Effector CD4-positive, alpha-beta T cell (primary cell): ENCODE measurements at regions not wholly inside any gene's neighbourhood (a gene's known extent, or its start where the extent isn't known, plus 50 kb on each side); places are given as distances from the start of the nearest gene placed in this dataset.
"Not testable (repeated sequence)": the region's sequence is repeated elsewhere in the genome, so short reads cannot be mapped to it uniquely, and the experiment has no call there.

Source experiments
- DNase-seq: peaks from one replicate; pipeline ENCODE4 v3.0.0-alpha.2; 2020

DNA sequence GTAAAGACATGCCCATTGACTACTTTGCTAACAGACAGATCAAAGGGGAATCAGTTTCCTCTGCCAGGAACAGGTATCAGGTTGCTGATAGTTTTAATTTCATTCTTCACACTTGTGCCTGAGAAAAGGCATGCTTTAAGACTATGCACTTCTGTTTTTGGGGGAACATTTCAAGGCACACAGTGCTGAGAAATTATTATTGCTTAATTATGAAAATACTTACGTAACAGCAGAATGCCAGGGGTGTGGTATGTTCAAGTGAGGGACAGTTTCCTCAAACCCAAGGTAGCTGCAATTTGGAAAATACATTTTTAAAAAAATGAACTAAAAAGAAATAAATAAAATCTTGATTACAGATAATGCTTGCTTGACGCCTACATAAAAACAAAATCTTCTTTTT lies 1746.1 kb upstream of the PIK3C3 start:
- DNase-seq, result no peak

DNA sequence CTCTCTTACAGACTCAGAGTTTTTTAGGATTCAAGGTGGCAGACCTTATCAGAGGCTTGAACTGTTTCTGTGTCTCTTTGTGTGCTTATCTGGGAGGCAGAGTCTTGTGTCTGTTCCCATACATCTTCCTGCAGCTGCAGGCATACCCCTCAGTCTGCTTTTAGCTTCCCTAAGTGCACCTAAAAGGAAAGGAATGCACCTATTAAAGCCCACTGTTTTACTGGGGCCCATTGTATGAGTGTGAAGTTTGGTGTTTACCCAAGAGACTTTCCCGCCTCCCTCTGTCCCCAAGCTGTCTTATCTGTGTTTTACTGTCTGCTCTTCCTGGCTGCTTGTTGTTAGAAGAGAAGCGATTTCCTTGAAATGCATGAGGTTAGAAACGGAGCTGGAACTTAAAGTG lies 1757.3 kb upstream of the PIK3C3 start:
- no peak for DNase-seq

DNA sequence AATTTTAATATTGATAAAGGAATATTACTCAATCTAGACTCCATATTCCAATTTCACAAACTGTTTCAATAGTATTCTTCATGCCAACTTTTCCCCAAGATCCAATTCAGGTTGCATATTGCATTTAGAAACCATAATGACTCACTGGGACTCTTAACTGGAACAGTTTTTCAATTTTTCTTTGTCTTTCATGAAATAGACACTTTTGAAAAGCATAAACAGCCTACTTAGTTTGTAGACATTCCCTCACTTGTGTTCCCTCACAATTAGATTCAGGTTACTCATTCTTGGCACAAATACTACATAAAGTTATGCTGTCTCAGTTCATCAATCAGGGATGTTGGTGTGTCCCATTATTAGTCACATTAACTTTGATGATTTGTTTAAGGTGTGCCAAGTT lies 1768.4 kb upstream of the PIK3C3 start:
- DNase-seq, result no peak

DNA sequence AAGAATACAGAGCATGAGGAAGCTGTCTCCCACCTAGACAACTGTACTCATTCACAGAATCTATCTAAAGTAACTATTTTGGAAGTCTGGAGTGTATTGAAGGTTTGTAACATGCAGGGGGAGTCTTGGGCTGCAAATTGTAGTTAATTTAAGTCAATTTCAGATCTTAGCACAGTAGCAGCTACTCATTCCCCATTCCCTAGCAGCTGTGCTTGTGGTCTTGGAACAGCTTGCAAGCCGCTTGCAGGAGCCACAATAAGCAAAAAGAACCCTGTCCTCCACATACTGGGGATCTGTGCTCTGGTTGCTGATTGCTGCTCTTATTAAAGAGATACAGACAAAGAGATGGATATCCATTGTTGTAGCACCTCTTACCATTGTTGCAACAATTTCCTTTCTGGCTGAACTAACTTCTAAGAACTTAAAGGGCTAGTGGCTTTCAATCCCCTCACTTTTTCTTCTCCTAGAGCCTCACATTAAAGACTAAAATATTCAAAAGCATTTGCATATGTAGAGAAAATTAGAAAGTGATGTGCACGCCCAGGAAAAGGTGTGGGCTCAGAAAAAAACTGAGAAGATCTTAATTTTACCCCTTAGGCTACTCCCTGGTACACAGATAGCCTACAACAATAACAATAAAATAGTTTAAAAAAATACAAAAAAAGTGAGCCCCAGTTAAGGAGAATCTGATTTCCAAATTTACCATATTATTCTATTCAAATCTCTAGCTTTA lies 1775.1 kb upstream of the PIK3C3 start:
- DNase-seq, result no peak

DNA sequence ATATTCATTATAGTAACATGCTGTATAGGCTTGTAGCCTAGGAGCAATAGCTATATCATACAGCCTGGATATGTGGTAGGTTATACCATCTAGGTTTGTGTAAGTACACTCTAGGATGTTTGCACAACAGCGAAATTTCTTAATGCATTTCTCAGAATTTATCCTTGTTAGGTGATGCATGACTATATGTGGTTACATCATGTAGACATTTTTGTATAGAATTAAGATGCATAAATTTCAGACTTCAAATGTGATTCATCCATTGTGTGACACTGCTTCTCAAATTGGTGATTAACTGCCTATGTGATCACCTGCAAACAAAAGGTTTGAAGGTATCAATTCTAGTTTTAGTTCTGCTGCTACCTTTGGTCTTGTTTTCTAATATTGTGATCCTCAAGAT lies 1787.0 kb upstream of the PIK3C3 start:
- DNase-seq, result no peak

DNA sequence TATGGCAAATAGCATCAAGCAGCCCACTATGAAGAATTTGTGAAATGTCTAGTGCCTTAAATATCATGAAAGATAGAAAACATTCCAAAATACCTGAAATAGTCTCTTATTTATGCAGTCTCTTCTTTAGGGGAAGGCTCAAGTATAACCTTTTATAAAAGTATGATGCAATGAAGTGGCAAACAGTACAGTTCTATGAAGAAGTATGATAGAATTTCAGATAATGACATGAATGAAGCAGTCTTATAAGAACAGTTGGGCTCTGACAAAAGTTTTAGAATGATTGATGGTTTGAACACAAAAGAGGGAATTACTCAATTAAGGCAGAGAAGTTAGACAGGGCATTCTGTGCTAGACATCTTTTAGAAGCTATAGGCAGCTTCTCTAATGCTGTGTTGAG lies 1791.8 kb upstream of the PIK3C3 start:
- no peak for DNase-seq

DNA sequence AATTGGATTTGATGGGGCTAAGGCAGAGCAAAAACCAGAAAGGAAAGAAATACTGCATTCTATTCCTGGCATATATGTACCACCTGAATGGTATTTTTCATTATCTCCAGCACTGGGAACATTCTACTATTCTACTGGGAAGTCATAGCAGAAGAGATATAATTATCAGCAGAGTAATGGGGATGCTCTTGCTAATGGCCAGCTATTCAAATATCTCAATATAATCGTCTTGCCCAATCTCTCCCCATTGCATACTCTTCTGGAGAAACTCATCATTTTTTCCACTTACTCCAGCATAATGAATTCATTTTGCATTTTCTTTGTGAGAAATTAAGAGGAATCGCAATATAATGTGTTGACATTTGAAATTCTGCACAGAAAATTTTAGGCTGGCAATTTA lies 1794.7 kb upstream of the PIK3C3 start:
- no peak for DNase-seq

DNA sequence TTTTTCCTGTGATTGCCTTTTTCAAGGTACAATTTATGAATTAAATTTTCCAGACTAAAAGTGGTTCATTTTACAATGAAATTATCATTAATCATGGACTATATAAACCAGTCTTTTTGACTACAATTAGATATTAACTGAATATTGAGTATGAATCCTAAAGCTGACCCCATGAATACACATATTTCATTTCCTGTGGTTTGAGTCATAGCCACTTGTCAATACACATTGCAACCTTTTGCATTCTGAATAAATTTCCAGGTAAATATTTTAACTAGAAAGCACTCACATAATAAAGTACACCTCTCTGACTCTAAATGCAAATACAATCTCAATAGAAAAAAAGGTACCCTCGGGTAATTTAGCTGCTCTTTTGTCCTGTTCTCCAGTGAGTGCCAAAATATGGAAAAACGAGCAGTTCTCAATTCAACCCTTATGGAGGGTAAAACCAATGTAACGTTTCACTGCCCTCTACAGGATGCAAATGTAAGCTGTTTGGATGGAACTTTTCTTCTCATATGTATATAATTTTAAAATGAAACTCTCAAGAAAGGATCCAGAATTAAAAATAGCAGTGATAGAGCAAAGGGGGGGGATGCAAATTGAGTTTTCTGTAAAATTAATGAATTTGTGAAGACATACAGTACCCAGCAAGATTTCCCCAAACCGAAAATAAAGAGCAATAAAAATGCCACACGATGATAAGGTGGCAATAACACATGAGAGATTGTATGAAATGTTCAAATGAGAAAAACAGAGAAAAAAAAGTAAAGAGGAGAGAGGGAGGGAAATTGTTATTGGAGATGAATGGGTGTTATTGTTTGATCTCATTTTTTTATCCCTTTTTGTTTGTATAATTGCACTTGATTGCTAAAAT lies 1795.7 kb upstream of the PIK3C3 start:
- no peak for DNase-seq

DNA sequence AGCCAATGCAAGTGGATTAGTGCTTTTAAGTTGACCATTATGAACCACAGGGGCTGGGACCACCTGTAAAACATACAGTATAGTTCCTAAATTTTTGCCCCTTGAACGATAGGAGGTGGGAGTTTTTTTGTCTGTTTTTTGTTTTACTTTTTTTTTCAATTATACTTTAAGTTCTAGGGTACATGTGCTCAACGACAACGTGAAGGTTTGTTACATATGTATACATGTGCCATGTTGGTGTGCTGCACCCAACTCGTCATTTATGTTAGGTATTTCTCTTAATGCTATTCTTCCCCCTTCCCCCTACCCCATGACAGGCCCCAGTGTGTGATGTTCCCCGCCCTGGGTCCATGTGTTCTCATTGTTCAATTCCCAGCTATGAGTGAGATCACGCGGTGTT lies 1797.9 kb upstream of the PIK3C3 start:
- no peak for DNase-seq

DNA sequence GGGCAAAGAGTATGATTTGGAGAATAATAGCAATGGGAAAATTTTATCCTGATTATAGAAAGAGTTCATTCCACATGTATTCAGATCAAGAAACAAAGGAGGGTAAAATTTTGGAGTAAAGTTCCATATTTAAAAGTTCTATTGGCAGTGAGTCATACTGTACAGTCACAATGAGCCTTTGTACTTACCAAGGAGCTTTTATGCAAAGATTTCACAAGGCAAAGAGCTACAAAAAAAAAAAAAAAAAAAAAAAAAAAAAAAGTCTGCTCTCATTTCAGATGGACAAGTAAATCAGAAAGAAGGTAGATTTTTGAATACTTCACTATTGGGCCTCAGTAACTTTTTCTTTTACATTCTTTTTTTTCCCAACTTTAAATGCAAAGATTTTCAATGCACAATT lies 1802.2 kb upstream of the PIK3C3 start:
- DNase-seq, result no peak

DNA sequence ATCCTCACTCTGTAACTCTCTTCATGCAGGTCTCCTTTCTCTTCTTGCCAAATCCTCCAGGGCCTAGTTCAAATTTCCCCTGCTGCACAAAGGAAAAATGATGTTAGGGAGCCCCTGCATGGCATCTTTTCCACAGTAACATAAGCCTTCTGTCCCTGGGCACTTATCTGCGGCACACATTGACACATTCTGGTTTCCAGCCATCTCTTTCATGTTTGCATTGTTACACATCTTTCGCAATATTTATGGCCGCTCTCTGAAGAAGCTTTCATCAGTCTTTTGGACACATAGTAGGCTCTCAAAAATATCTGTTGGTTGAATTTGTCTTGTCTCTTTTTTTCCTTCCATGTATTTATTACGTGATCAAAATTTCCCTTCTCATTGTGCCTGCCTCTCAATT lies 1806.1 kb upstream of the PIK3C3 start:
- no peak for DNase-seq

DNA sequence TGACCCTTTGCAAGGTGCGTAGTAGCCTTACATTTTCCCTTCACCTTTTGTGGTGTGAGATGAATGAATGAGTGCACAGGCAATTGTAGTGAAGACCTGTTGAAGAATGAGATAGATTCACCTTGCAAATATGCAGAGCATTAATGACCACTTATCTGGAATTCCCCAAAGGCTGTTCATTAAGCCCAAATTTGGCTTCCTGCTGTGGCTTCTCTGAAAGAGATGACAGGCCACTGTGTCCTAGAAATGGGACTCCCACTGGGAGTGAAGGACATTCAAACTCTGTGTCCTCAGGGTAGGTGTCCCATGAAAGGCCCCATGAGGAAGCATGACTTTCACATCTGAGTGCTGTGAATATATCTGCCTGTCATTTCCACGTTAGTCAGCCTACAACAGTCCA lies 1821.8 kb upstream of the PIK3C3 start:
- DNase-seq, result no peak

DNA sequence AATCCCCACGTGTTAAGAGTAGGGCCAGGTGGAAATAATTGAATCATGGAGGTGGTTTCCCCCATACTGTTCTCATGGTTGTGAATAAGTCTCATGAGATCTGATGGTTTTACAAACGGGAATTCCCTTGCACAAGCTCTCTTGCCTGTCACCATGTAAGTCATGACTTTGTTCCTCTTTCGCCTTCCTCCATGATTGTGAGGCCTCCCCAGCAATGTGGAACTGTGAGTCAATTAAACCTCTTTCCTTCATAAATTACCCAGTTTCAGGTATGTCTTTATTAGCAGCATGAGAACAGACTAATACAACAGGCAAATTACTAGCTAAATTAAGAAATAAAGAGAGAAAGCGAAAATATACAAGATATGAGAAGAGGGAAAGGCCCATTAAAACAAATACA lies 1822.6 kb upstream of the PIK3C3 start:
- not testable (repeated sequence) for DNase-seq

DNA sequence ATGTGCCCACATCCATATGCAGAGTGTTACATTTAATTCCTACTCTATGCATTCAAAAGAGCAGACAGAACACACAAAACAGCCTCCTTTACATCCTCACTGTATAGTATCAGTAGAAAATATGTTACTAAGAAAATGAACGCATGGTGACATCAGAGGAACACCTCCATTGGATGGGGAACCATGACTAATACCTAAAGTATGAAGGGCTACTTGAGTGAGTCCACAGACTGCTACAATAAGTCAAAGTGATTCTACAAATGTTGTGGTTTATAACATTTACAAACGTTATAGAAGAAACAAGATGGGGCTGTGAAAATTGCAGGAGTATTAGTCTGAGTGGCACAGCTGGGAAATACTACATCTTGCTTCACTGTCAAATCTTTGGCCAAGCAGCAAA lies 1830.9 kb upstream of the PIK3C3 start:
- no peak for DNase-seq

DNA sequence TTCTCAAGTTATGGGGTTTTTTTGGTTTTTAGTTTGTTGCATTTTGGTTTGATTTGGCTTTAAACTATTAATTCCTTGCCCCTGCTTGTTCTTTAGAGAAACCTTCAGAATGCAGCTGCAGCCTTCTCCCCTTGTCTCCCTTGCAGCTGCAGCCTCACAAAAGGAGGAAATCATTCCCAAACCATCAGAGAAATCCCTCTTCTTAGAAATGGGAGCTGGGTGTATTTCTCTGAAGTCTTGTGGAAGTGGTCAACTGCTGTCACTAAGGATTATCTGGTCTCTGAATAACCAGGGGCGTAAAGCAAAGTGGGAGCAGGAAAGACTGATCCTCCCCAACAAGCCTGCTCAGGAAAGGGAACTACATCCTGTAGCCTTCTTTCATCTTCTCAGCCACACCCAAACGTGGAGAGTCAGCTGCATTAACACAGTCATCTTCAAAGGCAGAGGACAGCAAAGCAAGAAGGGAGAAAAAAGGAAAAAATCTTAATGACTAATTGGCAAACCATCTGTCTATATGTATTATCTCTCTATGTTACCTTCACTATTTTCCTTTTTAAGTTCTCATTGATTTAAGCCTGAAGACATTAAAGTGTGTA lies 1834.1 kb upstream of the PIK3C3 start:
- DNase-seq, result no peak

DNA sequence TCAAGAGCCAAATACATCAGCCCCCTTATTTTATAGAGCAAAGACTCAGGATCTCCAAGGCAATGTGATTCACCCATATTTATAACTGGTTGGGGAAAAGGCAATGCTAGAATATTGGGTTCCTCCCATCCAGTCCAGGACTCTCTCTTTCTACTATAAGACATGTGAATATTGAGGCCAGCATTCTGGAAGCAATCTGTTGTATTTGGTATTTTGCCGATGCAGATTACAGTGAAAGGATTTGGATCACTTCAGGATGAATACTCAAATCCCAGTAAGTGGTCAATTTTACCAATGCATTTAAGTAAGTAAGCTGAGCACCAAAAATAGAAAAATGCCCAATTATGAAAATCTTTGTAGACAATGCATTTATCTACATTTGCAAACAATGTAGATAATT lies 1834.7 kb upstream of the PIK3C3 start:
- no peak for DNase-seq

DNA sequence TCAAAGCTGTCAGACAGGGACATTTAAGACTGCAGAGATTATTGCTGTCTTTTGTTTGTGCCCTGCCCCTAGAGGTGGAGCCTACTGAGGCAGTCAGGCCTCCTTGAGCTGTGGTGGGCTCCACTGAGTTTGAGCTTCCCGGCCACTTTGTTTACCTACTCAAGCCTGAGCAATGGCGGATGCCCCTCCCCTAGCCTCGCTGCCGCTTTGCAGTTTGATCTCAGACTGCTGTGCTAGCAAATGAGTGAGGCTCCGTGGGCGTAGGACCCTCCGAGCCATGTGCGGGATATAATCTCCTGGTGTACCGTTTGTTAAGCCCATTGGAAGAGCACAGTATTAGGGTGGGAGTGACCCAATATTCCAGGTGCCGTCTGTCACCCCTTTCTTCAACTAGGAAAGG lies 1835.5 kb upstream of the PIK3C3 start:
- not testable (repeated sequence) for DNase-seq

DNA sequence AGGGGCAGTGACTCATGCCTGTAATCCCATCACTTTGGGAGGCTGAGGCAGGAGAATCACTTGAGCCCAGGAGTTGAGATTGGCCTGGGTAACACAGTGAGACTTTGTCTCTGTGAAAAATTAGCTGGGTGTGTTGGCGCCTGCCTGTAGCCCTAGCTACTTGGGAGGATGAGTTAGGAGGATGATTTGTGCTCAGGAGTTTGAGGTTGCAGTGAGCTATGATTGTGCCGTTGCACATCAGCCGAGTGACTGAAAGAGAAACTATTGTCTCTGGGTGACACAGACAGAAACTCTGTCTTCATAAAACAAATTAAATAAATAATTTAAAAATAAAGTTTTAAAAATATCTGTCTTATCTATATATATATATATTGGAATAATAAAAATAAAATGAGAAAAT lies 1844.6 kb upstream of the PIK3C3 start:
- no peak for DNase-seq

DNA sequence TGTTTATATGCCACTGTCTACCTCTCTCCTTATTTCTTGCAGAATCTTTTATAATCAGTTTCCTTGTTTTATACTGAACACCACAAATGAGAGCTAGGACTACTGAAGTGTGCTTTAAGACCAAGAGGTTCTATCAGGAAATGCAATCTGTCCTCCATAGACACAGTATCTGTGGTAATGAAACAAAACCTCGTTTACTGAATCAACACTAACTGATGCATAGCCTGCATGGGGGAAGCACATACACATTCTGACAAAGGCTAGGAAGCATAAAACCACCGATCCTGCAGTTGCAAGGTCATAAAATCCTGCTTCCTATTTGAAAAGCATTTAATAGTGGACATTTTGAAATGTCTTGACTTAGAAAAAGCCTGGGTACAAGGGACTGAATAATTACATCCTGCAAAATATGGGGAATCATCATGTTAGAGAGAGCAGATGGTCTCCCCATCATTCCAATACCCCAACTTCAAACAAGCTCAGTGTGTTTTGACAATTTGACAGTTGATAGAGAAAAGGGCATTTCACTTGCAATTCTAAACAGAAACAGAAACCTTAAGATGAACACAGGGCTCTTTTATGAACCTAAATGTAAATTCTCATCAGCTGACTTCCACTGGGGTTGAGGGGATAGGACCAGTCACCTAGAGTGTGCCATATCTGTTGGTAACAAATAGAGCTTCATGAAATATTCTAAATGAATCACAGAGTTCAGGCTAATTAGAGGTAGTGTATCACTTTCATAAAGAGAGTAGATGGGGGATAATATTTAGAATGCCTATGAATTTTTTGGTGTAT lies 1845.6 kb upstream of the PIK3C3 start:
- DNase-seq, result no peak

DNA sequence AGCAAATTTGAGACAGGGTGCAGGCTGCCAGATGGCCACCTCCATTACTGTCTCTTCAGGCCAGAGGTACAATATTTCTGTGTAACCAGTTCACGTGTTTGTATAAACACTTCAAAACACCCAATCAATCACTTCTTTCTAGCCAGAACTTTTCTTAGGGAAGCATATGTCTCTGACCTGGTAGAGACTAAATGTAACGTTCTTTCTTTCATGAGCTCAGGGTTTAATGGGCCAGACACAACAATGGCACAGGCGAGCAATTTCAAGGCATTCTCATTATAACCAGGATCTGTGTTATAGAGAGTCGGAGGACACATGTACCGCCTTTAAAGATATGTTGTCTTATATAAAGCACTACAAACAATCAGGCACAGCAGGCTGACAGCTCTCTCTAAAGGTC lies 1846.4 kb upstream of the PIK3C3 start:
- no peak for DNase-seq

DNA sequence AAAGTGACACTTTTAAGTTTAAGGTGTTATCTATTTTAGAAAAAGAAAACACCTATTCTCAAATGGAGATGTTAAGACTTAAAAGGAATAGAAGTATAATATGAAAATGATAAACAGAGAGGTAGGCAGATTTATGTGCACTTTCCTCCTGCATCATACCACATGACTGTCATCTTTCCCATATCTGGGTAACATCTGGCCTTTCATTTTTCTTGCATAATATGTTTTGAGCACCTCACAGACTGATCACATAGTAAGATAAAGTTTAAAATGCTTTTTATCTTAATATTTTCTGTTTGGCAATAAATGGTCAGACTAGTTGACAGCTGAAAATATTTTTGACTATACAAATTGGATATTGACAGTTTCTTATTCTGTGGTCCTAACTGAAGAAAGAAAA lies 1852.1 kb upstream of the PIK3C3 start:
- no peak for DNase-seq

DNA sequence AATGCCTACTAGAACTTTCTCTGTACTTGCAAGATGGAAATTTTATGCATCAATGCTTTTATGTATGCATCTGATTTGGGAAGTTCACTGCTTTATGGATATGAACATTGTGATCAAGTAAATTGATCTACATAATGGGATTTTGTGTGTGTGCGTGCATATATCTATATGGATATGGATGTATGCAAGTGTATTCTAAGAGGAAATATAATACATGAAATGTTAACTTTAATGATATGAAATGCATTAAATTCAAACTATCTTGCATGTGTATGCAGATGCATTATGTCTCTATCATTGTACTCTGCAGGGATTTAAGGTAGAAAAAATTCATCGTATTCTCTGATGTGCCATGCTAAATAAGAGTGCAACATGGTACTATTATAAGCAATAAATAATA lies 1855.4 kb upstream of the PIK3C3 start:
- no peak for DNase-seq

DNA sequence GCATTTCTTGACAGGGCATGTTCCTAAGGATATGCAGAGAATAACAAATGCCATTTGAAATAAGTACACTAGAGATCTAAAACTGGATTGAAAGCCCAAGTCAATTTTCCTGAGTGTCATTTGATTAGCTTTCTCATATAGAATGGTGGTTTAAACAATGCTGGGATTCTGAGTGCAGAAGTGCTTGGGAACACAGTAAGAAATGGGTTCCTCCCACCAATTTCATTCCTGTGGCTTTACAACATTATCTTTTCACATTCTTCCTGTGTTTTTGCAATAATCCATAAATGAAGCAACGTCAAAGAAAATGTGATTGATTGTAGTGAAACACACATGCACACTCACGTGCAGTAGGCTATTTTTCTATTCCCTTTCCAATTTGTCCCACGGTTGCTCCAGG lies 1858.4 kb upstream of the PIK3C3 start:
- no peak for DNase-seq
